ENCODE measurements at regions not wholly inside any gene's neighbourhood (a gene's known extent, or its start where the extent isn't known, plus 50 kb on each side); places are given as distances from the start of the nearest gene placed in this dataset.

GRCh38 chr9:38158628-38159027 is 89.6 kb upstream of the SHB start:
- no peak overlapping the region for H3K4me2 ChIP-seq
- Mint-ChIP-seq H3K9me3 (no peaks in the 10 kb centered on the region), H3K36me3 (ENCODE audit: low read depth) (no peaks in the 10 kb centered on the region), H3K27ac (no peak overlapping the region), H3K4me3 (no peak overlapping the region), H3K4me1 (no peaks in the 10 kb centered on the region), H3K27me3 (ENCODE audit: insufficient read depth, low read depth, poor library complexity) (peaks cover 7% of the 10 kb centered on the region)
- no peaks in the 10 kb centered on the region for H4K20me1 ChIP-seq (replicated peaks; ENCODE audit: insufficient read depth)
- no peaks in the 10 kb centered on the region for H3K4me1 ChIP-seq (ENCODE audit: insufficient read depth)
- no peaks in the 10 kb centered on the region for H3K79me2 ChIP-seq (replicated peaks; ENCODE audit: insufficient read depth)
- no peak overlapping the region for H2AFZ ChIP-seq
- ATAC-seq: no peak
- H3K27me3 ChIP-seq (ENCODE audit: insufficient read depth): no peaks in the 10 kb centered on the region
- H3K4me3 ChIP-seq: no peak overlapping the region
- no peaks in the 10 kb centered on the region for H3F3A ChIP-seq (replicated peaks; ENCODE audit: low read depth)
- DNase-seq (ENCODE audit: low spot score): no peak
- H3K36me3 ChIP-seq (ENCODE audit: insufficient read depth): no peaks in the 10 kb centered on the region
- no peak overlapping the region for H3K27ac ChIP-seq (ENCODE audit: low read depth)
- no peaks in the 10 kb centered on the region for H3K9me2 ChIP-seq (ENCODE audit: insufficient read depth)
- TF ChIP-seq EZH2phosphoT487 (IDR thresholded peaks at IDR 0.05; ENCODE audit: unreplicated experiment): no peak
- no peak for TF ChIP-seq ZNF114 (CRISPR knock-in tag; IDR thresholded peaks at IDR 0.05)
- TF ChIP-seq NANOG (IDR thresholded peaks at IDR 0.05; ENCODE audit: borderline replicate concordance): no peak
- no peak for TF ChIP-seq ZNF331 (CRISPR knock-in tag; IDR thresholded peaks at IDR 0.05; ENCODE audit: low read depth)
- no peak for TF ChIP-seq CREB1 (CRISPR knock-in tag; IDR thresholded peaks at IDR 0.05; ENCODE audit: low read depth)
- no peak for TF ChIP-seq REST (IDR thresholded peaks at IDR 0.05; ENCODE audit: unreplicated experiment)
- TF ChIP-seq POLR2AphosphoS5 (IDR thresholded peaks at IDR 0.05; ENCODE audit: low read depth): no peak
- TF ChIP-seq ZNF462 (CRISPR knock-in tag; IDR thresholded peaks at IDR 0.05): no peak
- TF ChIP-seq JUNB (IDR thresholded peaks at IDR 0.05; ENCODE audit: unreplicated experiment): no peak
- TF ChIP-seq STAT1 (IDR thresholded peaks at IDR 0.05; ENCODE audit: unreplicated experiment): no peak
- TF ChIP-seq, protein P1, sequence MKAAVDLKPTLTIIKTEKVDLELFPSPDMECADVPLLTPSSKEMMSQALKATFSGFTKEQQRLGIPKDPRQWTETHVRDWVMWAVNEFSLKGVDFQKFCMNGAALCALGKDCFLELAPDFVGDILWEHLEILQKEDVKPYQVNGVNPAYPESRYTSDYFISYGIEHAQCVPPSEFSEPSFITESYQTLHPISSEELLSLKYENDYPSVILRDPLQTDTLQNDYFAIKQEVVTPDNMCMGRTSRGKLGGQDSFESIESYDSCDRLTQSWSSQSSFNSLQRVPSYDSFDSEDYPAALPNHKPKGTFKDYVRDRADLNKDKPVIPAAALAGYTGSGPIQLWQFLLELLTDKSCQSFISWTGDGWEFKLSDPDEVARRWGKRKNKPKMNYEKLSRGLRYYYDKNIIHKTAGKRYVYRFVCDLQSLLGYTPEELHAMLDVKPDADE (IDR thresholded peaks at IDR 0.05): no peak
- TF ChIP-seq EZH2 (IDR thresholded peaks at IDR 0.05; ENCODE audit: low read depth, unreplicated experiment): no peak
- TF ChIP-seq CTCF (conservative IDR thresholded peaks at IDR 0.05; ENCODE audit: low read depth in 2 of 2): no peak

All from GM23338 (cell line).